ENCODE measurements at regions not wholly inside any gene's neighbourhood (a gene's known extent, or its start where the extent isn't known, plus 50 kb on each side); places are given as distances from the start of the nearest gene placed in this dataset.

DNA sequence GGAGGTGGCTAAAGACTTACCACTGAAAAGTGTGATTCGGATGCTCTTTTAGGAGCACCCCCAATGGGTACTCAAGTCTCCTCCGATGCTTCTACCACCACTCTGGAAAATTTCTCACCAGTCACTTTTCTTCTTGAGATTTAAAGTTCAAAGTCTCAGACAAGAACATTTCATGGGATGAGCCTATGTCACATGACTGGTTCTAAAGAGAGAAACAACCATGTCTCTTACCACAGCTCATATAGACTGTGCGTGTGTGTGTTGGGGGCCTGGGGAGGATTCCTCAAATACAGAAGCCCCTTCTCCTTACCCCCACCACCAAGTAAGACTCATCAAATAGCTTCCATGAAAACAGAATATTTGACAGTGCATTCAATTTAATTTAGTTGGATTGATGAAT is 181.7 kb upstream of the MIR17HG start:
- DNase-seq (ENCODE audit: low read depth), result no peak

DNA sequence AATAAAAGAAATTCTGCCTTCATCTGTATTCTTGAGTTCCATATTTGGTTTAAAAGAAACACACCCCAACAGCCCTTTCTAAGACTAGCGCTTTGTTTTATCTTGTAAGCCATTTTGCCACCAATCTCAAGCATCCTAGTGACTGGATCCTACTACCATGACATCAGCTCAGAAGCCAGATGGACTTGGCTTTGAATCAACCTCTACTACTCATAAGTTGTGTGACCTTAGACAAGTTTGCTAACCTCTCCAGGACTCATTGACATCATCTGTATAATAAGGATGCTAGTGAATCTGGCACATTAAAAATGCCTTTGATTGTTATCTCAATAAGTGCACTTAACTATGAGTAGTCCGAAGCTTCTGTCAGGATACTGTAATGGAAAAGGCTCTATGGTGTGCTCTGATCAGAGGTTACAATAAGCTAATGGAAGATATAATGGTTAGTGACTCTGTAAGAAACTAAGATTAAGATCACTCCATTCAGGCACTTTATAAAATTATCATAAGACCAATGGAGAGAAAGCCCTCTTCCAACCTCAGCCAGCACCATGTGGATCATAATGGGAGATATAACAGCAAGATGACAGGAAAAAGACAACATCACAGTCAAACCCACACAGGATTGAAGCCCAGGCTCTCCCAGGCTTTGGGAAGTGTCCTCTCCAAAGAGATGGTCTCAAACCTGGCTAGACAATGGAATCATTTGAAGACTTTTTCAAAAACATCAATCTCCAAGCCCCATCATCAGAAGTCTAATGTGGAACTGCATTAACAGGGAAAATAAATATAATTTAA is 180.6 kb upstream of the MIR17HG start:
- no peak for DNase-seq (ENCODE audit: low read depth)

DNA sequence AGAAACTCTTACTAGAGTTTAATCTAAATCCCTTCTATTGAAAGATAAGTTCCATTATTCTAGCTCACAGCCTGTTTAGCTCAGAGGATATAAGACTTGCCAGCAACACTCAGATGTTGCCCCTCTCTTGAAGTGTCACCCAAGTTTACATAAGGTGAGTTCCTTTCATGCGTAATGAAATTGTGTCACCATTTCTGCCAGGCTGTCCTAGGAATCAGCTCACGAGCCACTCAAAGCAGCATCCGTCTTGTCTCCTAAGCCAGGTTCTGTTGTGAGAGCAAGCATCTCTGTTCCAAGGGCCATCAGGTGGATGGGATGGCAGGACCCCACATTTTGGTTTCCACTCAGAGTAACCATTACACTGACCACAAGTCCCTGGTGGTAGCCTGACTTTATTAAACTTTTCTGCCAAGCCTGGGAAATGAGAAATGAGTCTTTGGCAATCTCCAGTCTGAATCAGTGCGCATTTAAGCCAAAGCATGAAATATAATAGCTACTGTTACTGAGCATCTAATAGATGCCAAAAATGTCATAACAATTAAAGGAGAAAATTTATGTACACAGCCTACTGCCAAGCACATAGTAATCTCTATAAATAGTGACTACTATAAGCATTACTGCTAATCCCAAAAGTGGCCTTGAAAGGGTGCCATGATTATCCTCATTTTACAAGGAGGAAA is 179.6 kb upstream of the MIR17HG start:
- no peak for DNase-seq (ENCODE audit: low read depth)

DNA sequence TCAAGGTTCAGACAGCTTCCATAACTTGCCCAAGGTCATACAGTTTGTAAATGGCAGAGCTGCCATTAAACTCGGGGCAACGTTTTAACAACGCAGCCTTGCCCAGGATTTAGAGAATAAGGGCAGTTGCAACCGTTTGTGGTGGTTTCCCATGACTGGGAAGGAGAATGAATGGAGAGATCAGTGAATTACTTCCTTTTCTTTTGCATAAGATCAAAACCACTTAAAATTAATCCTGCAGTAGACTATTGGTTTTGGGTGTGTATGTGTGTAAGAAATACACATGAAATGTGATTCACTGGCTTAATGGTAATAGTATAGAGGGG is 179.1 kb upstream of the MIR17HG start:
- DNase-seq (ENCODE audit: low read depth), result no peak

DNA sequence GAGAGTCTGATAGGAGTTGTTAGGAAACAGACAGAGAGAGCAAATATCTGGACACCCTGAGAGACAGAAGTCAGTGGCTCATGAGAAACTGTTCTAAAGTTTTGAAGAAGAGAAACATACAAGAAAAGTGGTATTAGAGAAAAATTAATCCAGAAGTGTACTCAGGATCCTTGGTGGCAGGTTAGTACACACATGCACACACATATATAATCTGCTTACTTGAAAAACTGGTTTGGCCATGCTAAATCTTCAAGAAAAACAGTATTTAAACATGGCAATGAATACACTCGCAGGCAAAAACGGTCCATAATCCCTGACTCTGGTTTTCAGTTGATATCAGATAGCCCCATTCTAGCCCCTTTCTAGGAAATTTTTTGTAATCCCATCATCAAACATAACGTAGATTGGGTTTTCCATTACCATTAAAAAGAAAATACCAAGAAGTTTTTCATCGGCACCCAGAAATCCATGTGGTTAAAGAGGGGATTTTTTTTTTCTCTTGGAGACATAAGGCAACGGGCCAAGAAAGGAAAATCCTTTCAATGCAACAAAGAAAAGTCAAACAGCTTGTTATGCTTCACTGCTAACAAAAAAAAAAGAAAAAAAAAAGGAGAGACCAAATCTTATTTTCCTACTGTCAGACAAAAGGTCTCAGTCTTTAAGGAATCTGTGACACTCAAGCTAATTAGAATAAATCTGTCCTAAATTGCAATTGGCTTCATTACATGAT is 178.0 kb upstream of the MIR17HG start:
- DNase-seq (ENCODE audit: low read depth), result no peak

DNA sequence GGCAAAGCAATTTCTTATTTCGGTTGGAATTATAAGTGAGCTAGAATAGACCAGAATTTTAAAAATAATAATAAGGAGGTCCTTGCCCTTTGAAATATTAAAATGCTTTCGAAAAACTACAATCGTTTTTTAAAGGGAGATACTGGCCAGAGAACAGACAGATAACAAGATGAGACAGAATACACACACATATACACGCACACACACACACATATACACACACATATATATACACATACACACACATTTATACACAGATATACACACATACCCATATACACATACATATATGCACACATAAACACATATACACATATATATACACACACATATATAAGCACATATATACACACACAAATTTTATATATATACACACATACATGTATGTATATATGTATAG is 175.3 kb upstream of the MIR17HG start:
- DNase-seq (ENCODE audit: low read depth), result no peak

DNA sequence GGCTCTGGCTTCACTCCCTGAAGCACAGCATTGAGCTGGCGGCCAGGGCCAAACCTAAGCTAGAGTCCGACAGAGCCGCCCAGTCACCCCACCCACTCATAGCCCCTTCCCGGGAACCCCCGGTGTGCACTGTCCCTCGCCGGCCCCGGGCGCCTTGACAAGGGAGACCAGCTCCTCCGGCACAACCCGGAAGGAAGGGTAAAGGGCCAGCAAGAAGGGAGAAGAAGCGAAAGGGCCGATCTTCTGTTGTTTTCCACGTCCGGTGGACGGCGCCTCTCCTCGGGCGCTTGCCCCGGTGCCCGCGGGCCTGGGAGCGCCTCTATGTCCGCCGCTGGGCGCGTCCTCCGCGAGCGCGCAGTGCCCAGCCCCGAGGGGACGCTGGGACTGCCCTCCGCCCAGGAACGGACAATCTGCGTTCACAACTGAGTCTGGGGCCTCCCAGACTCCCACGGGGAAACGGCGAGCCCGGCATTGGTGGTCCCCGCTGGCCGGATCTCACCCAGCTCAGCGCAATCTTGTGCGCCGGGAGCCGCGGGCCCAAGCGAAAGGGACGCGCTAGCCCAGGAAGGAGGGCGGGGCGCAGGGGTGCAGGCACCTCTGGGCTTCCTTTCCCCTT is 172.5 kb upstream of the MIR17HG start:
- DNase-seq (ENCODE audit: low read depth), result no peak

DNA sequence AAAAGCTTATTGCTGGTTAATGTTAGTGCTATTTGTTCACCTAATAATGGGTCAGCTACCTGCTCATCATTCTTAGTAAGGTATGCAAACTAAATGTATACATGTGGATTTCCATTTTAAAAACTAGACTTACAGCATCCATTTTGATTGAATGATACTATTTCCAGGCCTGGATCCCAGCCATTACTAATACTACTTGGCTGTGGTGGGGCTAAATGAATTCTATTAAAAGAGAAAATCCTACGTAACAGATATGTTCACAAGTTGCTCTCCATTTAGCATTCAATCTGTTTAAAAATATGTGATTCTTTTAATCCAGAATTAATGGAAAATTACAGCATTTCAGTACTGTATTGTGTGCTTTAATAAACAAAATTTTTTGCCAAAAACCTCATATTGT is 169.4 kb upstream of the MIR17HG start:
- DNase-seq (ENCODE audit: low read depth), result no peak

DNA sequence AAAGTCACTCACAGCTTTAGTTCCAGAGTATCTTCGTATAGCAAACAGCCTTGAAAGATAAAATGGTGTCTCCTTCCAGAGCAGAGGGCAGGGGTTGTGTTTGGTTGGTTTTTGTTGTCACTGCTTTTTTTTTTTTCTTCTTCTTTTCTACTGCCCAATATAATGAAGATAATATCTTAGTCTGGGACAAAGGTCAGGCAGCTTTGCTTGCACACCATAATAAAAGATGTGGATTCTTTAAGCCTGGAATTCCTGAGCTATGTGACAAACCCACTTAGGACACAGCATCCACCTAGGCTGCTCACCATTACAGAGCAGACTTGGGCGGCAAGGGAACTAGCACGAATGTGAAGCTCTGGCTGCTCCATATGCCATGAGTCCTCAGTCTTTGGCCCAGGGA is 165.6 kb upstream of the MIR17HG start:
- no peak for DNase-seq (ENCODE audit: low read depth)

DNA sequence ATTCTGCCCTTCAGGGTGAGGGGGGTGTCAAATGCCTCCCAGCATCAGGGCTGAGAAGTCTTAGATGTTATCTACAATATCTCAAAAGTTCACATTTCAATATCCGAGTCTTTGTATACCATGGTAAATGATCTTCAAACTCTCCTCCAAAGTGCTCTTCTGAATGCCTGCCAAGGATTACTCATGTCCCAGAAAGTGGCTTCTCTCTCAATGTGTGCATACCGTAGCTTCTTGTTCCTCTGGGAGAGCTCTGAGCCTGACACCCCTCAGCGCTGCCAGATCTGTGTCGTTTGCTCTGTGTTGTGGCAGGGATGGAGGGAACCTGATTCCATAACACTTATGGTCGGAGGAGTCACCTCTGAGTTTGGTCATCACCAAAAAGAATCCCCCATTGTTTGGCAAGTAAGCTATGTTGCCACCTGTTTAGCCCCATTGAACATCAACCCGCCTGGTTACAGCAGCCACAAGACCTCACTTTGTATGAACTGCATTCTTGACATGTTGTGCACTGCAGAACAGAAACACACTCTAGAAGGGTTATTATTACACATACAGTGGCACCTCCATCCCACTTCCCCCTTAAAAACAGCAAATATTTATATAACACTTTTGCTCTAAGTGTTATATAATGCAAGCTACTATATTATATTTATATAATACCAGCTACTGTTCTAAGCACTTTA is 163.1 kb upstream of the MIR17HG start:
- no peak for DNase-seq (ENCODE audit: low read depth)

DNA sequence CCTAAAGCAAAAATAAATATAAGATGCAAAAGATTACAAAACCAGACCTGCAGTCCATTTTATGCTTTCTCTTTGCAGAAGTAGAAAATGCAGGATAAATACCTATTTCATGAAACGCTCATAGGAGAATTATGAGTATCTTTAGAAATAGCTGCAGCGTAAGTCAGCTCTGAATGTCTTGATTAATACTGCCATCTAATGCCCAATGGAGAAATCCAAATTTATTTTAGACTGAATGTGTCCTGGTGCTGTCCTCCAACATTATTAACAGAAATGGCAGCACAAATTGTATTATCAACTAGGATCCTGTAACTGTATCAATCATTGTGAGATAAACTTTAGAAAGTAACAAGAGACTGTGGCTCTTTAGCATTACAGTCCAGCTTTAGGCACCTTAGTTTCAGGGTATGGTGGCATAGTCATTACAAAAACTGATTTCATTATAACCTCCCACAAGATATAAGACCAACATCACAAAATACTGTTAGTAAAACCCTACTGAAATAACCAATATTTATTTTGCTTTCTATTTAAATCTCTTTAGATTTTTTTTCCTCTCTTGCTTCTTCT is 162.1 kb upstream of the MIR17HG start:
- no peak for DNase-seq (ENCODE audit: low read depth)

DNA sequence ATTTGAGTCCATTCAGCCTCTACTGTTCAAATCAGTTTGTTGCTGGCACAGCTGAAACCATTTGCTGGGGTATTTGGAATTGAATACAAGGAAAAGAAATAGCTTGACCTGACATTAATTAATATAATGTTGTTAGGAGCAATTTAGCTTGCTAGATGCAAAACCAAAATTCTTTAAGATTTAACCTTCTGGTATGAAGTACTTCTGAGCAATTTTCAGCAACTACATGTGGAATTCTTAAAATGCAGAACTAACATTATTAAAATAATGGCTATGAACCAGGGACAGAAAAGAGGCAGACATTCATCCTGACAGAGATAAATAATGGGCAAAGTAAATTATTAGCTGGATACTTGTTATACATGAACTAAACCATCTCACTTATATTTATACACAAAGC is 160.0 kb upstream of the MIR17HG start:
- no peak for DNase-seq (ENCODE audit: low read depth)

DNA sequence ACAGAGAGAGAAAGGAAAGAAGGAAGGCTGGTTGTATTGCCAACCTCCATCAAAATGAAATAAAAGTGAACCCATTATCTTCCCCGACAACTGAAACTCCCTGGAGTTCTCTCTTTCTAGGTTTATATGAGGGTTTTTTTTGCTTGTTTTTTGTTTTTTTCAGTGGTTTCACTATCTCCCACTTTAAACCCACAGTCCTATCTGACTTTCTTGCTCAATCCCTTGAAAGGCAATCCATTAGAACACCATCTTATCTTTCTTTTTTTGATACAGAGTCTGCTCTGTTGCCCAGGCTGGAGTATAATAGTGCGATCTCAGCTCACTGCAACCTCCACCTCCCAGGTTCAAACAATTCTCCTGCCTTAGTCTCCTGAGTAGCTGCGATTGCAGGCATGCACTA is 158.0 kb upstream of the MIR17HG start:
- no peak for DNase-seq (ENCODE audit: low read depth)

DNA sequence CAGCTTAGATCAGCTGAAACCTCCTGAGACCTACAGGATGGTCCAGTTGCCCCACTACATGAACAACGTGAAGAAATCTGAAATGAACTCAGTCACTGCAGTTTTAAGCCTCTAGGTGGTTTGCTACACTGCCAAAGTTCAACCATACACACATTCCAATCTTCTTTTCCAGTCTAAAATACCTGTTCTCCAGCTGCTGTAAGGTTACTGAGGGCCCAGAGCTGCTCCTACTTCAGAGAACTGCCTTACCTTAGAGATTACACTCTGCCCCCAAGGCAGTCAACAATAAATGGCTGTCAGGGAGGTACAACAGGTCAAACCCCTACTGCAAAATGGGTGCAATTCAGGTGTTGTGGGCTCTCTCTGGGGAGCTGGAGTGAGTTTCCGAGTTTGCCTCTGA is 154.1 kb upstream of the MIR17HG start:
- no peak for DNase-seq (ENCODE audit: low read depth)

DNA sequence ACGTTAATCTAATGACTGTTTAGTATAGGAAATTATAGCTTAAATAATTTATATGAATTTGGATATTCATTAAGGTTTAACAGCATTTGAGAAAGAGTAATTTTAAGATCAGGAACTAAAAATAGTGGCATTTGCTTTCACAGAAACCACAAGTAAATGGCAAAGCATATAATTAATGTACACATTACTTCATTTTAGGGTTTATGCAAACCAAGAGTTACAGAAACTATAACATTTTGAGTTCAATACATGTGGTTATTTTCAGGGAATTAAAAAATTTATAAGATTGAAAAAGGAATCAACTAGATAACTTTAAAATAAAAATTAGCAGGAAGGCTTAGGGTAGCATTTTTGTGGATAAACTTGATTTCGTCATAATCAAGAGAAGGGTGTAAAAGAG is 151.7 kb upstream of the MIR17HG start:
- DNase-seq (ENCODE audit: low read depth), result no peak

DNA sequence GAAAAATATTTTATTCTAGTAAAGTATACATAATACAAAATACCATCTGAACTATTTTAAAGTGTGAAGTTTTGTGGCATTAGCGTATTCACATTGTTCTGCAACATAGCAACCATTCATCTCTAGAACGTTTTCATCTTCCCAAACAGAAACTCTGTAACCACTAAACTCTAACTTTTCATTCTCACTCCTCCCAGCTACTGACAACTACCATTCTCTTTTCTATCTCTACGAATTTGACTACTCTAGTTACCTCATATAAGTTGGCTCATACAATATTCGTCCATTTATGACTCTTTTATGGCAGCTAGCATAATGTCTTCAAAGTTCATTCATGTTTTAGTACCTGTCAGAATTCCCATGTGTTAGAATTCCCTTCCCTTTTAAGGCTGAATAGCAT is 150.5 kb upstream of the MIR17HG start:
- no peak for DNase-seq (ENCODE audit: low read depth)

DNA sequence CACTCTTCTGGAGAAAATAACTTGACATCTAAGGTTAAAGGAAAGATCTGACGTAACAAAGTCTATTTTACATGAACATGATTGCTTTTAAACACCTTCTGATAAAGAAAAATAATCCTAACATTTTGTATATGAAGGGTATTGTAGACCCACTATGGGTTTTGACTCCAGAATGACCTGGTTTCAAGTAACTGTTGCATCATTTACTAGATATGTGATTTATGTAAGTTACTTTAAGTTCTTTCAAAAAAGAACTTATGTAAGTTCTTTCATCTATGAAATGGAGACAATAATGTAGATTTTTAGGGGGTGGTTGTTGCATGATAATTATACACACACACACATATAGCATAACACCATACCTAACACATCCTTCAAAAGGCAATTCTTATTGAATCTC is 147.6 kb upstream of the MIR17HG start:
- no peak for DNase-seq (ENCODE audit: low read depth)

DNA sequence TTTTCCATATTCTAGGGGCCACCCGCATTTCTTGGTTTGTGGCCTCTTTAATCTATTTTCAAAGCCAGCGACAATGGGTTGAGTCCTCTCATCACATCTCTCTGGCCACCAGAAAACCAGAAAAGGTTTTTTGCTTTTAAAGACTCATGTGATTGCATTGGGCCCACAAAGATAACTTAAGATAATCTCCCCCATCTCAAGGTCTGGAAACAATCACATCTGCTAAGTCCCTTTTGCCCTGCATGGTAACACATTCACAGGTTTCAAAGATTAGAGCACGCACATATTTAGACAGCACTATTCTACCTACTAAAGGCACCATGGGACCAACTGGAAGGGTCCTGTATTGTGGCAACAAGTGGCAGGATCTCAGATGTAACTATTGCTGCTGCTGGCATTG is 147.0 kb upstream of the MIR17HG start:
- no peak for DNase-seq (ENCODE audit: low read depth)

DNA sequence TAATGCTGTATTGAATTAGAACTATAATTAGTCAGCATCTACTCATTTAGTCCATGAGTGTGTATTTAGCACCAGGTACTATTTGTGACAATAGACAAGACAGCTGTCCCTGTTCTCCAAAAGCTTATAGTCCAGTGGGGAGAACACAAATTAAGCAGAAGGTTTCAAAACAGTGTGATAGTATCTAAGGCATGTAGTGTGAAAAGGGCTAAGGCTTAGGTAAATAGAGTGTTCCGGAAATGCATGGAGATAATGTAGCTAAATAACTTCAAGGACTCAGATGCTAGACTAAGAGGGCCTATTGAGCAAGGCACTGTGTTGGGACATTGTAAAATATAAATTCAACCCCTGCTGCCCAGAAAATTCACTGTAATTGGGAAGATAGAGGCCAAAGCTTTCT is 144.1 kb upstream of the MIR17HG start:
- no peak for DNase-seq (ENCODE audit: low read depth)

DNA sequence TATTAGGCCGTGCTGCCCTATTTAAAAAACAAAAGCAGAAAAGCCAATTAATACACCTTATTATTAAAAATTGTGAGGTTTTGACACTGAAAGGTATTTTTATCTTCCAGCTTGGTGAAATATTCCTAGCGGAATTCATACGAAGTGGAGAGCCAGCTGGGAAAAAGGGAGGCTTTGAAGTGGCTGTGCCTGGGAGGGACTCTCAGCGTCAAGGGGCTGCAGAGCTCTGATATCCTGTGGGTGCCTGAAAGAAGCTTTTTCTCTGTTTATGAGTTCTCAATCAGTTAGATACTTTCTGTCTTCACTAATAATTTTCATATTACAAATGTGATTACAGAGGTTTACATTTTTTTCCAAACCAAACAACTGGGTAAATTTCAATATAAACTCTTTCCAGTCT is 140.2 kb upstream of the MIR17HG start:
- DNase-seq (ENCODE audit: low read depth), result no peak

DNA sequence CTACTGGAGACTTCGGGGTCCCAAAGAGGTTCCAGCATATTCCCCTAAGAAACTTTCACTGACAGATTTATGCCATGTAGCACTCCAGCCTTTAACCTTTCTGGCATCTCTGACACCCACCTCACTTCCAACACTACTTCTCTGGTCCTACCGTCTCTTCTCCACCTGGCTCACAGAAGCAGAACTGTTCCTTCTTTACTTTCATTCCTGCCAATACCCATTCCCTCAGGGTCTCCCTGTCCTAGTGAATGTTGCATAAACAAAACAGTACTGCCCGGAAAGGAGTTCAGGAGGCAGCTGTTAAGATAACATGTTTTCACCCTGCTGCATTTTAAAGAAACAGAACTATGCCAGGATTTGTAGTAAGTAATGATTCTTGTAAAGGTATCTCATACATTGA is 136.0 kb upstream of the MIR17HG start:
- no peak for DNase-seq (ENCODE audit: low read depth)

DNA sequence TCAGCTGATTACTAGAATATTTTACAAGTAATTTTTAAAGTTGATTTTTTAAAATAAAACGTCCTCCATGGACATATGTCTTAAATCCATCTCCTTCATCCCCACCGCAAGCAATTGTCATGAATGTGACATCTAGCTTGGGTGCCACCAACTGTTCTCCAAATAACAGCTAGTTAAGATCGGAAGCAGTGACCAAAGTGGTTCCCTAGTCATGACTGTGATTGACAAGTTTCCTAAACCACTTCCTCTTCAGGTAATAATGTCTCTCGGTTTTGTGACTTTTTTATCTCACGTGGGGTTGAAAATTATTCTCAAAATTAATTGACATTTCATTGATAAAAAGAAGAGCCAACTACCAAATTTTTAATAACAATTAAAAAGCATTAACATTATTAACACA is 135.3 kb upstream of the MIR17HG start:
- DNase-seq (ENCODE audit: low read depth), result no peak
